IgD-negative memory B cell (primary cell): ENCODE measurements at regions not wholly inside any gene's neighbourhood (a gene's known extent, or its start where the extent isn't known, plus 50 kb on each side); places are given as distances from the start of the nearest gene placed in this dataset.
"Not testable (repeated sequence)": the region's sequence is repeated elsewhere in the genome, so short reads cannot be mapped to it uniquely, and the experiment has no call there.

Source experiments
- H3K27ac Mint-ChIP-seq, 3 donors: one replicate each; pipeline ENCODE4 v1.8.0; 2020 to 2022; ENCODE audit warnings: mild to moderate bottlenecking in 3 of 3, mixed read lengths in 3 of 3, moderate library complexity in 1 of 3
- H3K27me3 Mint-ChIP-seq: one replicate; pipeline ENCODE4 v1.8.0; 2021; ENCODE audit warnings: mixed read lengths
- H3K36me3 Mint-ChIP-seq: one replicate; pipeline ENCODE4 v1.8.0; 2020; ENCODE audit warnings: mild to moderate bottlenecking, mixed read lengths
- H3K4me1 Mint-ChIP-seq, 3 donors: one replicate each; pipeline ENCODE4 v1.8.0; 2020 to 2022; ENCODE audit warnings: mixed read lengths in 3 of 3, mild to moderate bottlenecking in 1 of 3
- H3K4me3 Mint-ChIP-seq, 4 donors: one replicate each; pipeline ENCODE4 v1.8.0; 2020 to 2022; ENCODE audit warnings: mild to moderate bottlenecking in 4 of 4, mixed read lengths in 4 of 4, moderate library complexity in 3 of 4
- H3K9me3 Mint-ChIP-seq, 3 donors: one replicate each; pipeline ENCODE4 v1.8.0; 2020 to 2021; ENCODE audit warnings: mixed read lengths in 3 of 3, mild to moderate bottlenecking in 1 of 3

DNA sequence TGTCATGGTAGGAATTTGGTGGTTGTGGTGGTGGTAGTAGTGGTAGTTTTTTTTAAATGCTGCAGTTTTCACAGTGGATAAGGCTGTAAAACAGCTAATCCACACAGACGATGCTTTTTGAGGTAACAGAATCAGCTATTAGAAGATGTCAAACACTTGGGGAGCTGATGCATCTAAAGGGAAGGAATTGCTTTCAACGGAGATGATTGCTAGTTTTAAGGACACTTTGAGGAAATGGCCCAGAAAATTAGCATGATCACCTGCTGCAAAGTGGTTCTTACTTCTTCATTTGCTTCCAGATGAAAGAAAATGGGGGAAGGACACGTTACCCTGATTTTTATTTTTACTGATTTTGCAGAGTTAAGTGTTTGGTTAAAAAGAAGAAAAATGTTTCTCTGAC lies 178.2 kb upstream of the ATP10B start:
- Mint-ChIP-seq H3K27me3 (no peaks in the 10 kb centered on the region), H3K9me3 (peaks cover 0 to 1% (median 0%) of the 10 kb centered on the region in 3 donors), H3K36me3 (no peaks in the 10 kb centered on the region), H3K27ac (no peak overlapping the region), H3K4me3 (no peak overlapping the region), H3K4me1 (no peaks in the 10 kb centered on the region)

DNA sequence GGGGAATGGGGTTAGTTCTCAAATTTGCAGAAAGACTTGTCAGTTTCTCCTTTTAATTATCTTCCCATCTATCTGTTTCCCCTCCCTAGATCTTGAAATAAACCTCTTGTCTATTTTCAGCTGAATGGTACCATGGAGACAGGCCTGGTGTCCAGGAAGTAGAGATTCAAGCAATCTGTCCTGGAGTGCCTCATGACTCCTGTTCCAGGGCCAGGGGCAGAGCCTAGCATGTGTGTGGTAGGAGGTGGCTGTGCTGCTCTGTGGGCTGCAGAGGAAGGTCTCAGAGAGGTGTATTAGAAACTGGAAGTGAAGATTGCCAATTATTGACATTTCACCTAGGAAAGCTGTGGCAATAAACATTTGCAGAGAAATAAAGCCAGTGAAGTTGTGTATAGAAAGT lies 175.8 kb upstream of the ATP10B start:
- H3K9me3 Mint-ChIP-seq, result peaks cover 0 to 1% (median 0%) of the 10 kb centered on the region in 3 donors
- no peaks in the 10 kb centered on the region for H3K4me1 Mint-ChIP-seq
- H3K4me3 Mint-ChIP-seq, result no peak overlapping the region
- H3K36me3 Mint-ChIP-seq, result no peaks in the 10 kb centered on the region
- H3K27me3 Mint-ChIP-seq, result no peaks in the 10 kb centered on the region
- H3K27ac Mint-ChIP-seq, result no peak overlapping the region

DNA sequence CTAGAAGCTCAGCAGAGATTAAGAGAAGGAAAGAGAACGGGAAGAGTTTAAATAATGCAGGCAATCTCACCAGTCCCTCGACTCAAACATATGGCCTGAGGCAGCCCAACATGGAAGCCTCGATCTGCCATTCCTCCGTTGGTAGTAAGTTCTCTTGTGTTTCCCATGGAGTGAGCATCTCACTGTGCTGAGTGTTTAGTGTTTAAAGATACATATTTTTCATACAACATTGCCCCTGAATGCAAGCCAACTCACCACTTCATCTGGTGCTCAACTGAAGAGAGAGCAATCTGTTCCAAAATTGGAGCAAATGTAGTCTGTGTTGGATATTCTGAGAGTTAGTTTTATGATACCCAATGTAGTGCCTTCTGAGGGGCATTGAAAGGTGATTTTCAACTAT lies 171.5 kb upstream of the ATP10B start:
- Mint-ChIP-seq H3K4me3 (no peak overlapping the region), H3K9me3 (peaks cover 0 to 1% (median 0%) of the 10 kb centered on the region in 3 donors), H3K36me3 (no peaks in the 10 kb centered on the region), H3K27me3 (no peaks in the 10 kb centered on the region), H3K4me1 (no peaks in the 10 kb centered on the region), H3K27ac (no peak overlapping the region)

DNA sequence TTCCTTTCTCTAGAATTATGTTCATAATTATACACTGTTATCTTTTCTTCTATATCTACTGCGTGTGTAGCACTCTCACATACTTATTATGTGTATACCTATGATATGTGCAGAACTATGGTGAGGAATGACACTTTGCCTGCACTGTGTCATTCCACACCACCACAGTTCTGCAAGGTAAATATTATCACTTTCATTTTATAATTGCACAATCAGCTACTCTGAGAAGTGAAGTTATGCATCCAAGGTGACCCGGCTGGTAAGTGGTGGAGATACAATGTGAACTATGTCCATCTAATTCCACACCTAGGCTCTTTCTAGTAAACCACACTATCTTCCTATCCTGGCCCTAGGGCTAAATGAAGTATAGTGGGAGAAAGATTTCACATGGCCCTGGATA lies 170.1 kb upstream of the ATP10B start:
- Mint-ChIP-seq H3K27ac (no peak overlapping the region), H3K4me1 (no peaks in the 10 kb centered on the region), H3K36me3 (no peaks in the 10 kb centered on the region), H3K4me3 (no peak overlapping the region), H3K9me3 (peaks cover 0 to 2% (median 0%) of the 10 kb centered on the region in 3 donors), H3K27me3 (no peaks in the 10 kb centered on the region)

DNA sequence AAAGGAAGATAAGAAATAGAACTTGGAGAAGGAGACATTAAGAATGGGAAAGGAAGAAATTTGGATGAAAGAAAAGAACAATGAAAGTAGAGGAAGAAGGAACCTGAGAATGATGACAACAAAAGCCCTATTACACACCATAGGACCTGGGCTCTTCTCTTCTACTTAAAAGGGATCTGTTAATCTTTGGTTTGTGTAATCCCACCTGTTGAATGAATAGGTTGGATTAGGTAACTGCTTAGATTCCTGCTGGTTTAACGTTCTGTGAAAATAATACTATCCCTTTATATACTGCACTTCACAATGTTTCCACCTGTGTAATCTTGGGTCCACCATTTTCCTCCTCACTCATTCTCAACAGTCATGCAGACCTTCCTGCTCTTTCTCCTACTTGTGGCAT lies 157.8 kb upstream of the ATP10B start:
- Mint-ChIP-seq H3K4me3 (no peak overlapping the region), H3K27ac (no peak overlapping the region), H3K9me3 (peaks cover 5 to 9% (median 5%) of the 10 kb centered on the region in 3 donors), H3K4me1 (peaks cover 0 to 2% (median 0%) of the 10 kb centered on the region in 3 donors), H3K36me3 (no peaks in the 10 kb centered on the region), H3K27me3 (no peaks in the 10 kb centered on the region)

DNA sequence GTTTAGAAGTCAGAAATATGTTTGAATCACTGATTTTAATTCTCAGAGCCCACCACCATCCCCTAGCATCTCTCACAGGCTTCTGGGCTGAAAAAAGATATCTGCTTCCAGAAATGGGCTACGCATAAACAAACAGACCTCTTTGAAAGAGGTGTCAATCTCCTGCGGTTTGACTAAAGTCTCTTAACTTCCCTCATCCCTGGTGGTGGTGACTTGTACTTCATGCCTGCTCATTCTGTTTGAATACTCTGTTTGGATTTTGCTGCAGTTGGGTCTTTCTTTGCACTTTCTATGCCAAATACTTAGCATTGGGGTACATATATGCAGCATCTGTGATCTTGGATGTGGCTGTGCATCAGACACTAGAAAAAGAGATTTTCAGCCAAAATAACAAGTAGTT lies 157.2 kb upstream of the ATP10B start:
- Mint-ChIP-seq H3K36me3 (no peaks in the 10 kb centered on the region), H3K4me3 (no peak overlapping the region), H3K27ac (no peak overlapping the region), H3K9me3 (peaks cover 4 to 13% (median 8%) of the 10 kb centered on the region in 3 donors), H3K4me1 (peaks cover 0 to 2% (median 0%) of the 10 kb centered on the region in 3 donors), H3K27me3 (no peaks in the 10 kb centered on the region)

DNA sequence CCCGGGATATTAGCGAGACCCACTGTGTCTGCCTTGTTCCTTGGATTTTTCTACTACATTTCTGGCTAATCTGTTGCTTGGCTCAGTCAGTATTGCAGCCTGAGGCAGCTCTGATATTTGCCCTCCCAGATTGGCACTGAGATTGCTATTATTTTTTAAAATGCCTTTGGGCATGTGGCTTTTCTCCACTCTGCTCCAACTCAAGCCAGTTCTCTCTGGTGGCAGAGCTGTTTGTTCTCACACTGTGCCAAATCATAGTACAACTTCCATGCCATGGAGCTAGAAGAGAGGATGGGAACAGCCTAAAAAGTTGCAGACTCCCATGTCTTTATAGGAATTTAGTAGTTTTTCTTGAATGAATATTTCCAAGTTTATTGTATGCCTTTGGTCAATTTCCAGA lies 155.9 kb upstream of the ATP10B start:
- Mint-ChIP-seq H3K27me3 (no peaks in the 10 kb centered on the region), H3K4me3 (no peak overlapping the region), H3K36me3 (no peaks in the 10 kb centered on the region), H3K27ac (no peak overlapping the region), H3K9me3 (peaks cover 4 to 19% (median 16%) of the 10 kb centered on the region in 3 donors), H3K4me1 (peaks cover 0 to 2% (median 0%) of the 10 kb centered on the region in 3 donors)

DNA sequence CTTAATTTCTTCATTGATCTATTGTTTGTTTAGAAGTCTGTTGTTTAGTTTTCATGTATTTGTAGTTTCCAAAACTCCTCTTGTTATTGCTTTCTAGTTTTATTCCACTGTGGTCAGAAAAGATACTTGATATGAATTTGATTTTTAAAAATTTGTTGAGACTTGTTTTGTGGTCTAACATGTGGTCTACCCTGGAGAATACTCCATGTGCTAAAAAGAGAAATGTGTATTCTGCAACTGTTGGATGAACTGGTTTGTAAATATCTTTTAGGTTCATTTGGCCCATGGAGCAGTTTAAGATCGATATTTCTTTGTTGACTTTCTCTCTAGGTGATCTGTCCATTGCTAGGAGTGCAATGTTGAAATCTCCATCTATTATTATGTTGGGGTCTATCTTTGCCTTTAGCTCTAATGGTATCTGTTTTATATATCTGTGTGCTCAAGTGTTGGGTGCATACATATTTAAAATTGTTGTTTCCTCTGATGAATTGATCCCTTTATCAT lies 150.6 kb upstream of the ATP10B start:
- Mint-ChIP-seq H3K36me3 (no peaks in the 10 kb centered on the region), H3K27me3 (peaks cover 2% of the 10 kb centered on the region), H3K4me3 (no peak overlapping the region), H3K4me1 (no peaks in the 10 kb centered on the region), H3K27ac (no peak overlapping the region), H3K9me3 (peaks cover 6 to 23% (median 20%) of the 10 kb centered on the region in 3 donors)

DNA sequence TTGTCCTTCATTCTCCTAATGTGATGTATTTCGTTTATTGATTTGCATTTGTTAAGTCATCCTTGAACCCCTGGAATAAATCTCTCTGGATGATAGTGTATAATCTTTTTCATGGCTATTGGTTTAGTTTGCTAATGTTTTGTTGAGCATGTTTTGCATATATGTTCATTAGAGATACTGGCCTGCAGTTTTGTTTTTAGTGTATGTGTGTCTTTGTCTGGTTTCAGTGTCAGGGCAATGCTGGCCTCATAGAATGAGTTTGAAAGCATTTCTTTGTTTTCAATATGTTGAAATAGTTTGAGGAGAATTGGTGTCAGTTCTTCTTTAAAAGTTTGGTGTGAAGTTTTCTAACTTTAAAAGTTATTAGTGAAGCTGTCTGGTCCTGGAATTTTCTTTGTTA lies 149.6 kb upstream of the ATP10B start:
- H3K27me3 Mint-ChIP-seq, result peaks cover 2% of the 10 kb centered on the region
- peaks cover 6 to 20% (median 17%) of the 10 kb centered on the region in 3 donors for H3K9me3 Mint-ChIP-seq
- no peaks in the 10 kb centered on the region for H3K36me3 Mint-ChIP-seq
- no peaks in the 10 kb centered on the region for H3K4me1 Mint-ChIP-seq
- H3K27ac Mint-ChIP-seq, result no peak overlapping the region
- H3K4me3 Mint-ChIP-seq, result peak overlapping the region in 1 of 4 donors; percentile 5

DNA sequence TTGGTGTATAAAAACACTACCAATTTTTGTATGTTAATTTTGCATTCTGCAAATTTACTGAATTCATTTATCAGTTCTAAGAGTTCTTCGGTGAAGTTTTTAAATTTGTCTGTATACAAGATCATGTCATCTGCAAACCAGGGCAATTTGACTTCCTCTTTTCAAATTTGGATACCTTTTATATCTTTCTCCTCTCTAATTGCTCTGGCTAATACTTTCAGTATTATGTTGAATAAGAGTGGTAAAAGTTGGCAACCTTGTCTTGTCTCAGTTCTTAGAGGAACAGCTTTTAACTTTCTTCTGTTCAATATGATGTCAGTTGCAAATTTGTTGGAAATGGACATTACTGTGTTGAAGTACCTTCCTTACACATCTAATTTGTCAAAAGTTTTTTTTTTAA lies 149.1 kb upstream of the ATP10B start:
- H3K9me3 Mint-ChIP-seq, result peaks cover 6 to 20% (median 17%) of the 10 kb centered on the region in 3 donors
- not testable (repeated sequence) for H3K4me1 Mint-ChIP-seq, H3K27me3 Mint-ChIP-seq, H3K4me3 Mint-ChIP-seq, H3K36me3 Mint-ChIP-seq, H3K27ac Mint-ChIP-seq

DNA sequence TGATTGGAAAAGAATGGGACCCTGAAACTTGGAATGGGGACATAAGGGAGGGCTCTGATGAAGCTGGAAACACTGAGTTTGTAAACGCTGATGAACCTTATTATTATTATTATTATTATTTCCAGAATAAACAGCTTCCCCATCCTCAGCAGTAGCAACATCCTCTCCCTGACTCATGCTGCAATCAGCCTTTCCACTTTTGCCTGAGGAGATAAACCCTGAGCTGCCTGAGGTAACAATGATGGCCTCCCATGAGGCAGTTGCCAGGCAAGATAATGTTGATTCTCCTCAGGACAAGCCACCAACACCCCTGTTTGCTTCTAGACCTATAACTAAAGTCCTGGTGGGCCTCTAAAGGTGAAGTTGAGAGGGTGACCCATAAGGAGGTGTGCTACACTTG lies 139.2 kb upstream of the ATP10B start:
- Mint-ChIP-seq H3K4me1 (no peaks in the 10 kb centered on the region), H3K4me3 (no peak overlapping the region), H3K27ac (no peak overlapping the region), H3K27me3 (no peaks in the 10 kb centered on the region), H3K9me3 (peaks cover 0 to 3% (median 0%) of the 10 kb centered on the region in 3 donors), H3K36me3 (no peaks in the 10 kb centered on the region)

DNA sequence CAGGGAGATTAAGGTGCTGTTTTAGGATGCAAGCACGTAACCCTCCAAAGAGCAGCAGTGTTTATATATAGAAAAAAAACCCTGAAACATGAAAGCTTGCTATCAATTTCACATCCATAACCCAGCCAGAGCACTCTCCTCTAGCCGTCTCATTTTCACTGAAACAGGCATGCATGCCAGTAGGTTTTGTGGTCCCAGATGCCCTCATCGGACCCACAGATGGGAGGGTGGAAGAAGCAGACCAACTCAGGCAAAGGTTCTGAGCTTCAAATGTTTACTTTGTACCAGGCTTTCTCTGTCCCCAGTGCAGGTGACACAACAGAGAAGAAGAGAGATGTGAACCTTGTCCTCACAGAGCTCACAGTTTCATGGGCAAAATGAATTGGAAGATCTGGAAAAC lies 127.4 kb upstream of the ATP10B start:
- peaks cover 4% of the 10 kb centered on the region for H3K27me3 Mint-ChIP-seq
- H3K4me3 Mint-ChIP-seq, result no peak overlapping the region
- no peak overlapping the region for H3K27ac Mint-ChIP-seq
- peaks cover 0 to 2% (median 2%) of the 10 kb centered on the region in 3 donors for H3K9me3 Mint-ChIP-seq
- H3K4me1 Mint-ChIP-seq, result no peaks in the 10 kb centered on the region
- H3K36me3 Mint-ChIP-seq, result no peaks in the 10 kb centered on the region

DNA sequence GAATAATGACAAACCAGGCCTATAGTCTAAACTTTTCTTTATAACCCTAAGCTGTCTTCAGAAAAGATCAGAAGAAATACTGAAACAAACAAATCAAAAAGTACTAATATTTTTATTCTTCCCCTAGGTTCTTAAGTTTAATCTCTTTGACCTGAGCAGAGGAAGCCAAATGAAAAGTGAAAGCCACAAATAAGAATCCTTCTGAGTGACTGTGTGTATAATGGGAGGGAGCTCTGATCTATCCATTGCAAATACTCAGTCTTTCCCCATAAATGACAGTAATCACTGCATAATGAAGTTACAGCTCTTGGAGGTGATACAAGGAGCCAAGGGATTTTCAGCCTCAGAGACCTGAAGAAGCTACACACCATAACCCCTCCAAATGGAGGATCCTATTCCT lies 126.9 kb upstream of the ATP10B start:
- Mint-ChIP-seq H3K4me3 (no peak overlapping the region), H3K9me3 (peaks cover 0 to 2% (median 2%) of the 10 kb centered on the region in 3 donors), H3K27ac (no peak overlapping the region), H3K36me3 (no peaks in the 10 kb centered on the region), H3K4me1 (no peaks in the 10 kb centered on the region), H3K27me3 (peaks cover 6% of the 10 kb centered on the region)

DNA sequence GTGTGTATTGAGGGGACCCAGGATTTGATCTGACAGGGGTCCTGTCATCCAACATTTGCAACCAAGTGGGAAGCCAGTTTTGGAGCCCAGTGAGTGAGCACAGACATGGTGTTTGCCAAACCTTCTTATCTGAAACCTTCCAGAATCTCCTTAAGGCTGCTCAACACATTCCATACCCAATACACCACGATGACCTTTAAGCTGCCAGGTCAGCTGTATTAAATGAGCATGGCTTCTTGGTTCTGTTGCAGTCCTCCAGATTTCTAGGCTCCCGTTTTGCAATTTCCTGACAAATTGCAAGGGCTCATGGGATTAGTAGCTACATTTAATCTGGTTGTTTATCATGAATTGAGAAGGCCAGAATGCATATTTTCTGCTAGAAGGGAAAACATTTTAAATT lies 124.2 kb upstream of the ATP10B start:
- no peaks in the 10 kb centered on the region for H3K4me1 Mint-ChIP-seq
- no peaks in the 10 kb centered on the region for H3K36me3 Mint-ChIP-seq
- H3K27me3 Mint-ChIP-seq, result peaks cover 6% of the 10 kb centered on the region
- H3K9me3 Mint-ChIP-seq, result peaks cover 0 to 2% (median 2%) of the 10 kb centered on the region in 3 donors
- H3K4me3 Mint-ChIP-seq, result no peak overlapping the region
- H3K27ac Mint-ChIP-seq, result no peak overlapping the region

DNA sequence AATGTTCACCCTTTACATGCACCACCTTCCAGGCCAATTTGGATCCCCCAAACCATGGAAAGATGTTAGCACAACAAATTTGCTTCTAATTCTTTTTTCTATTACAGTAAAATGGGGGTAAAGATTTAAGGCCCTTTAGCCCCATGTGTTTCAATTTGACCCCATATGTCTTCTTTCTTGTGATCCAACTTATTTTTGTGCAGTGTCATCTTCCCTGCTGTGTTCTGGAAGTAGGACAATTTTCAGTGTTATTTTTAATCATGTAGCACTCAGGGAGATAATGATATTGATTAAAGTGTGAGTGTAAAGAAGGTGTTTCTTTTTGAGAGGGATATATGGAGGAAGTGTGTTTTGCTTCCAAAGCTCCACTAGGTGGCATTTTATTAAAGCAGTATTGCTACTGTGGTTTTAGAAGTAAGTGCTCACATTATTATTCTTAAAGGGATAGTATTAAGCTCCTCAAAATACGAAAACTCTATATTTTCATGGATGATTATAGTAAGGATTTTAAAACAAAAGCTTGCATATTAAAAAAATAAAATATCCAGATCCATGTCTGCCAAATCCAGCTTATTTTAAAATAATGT lies 118.7 kb upstream of the ATP10B start:
- Mint-ChIP-seq H3K4me1 (no peaks in the 10 kb centered on the region), H3K9me3 (no peaks in the 10 kb centered on the region), H3K27me3 (peaks cover 11% of the 10 kb centered on the region), H3K36me3 (no peaks in the 10 kb centered on the region), H3K4me3 (no peak overlapping the region), H3K27ac (no peak overlapping the region)

DNA sequence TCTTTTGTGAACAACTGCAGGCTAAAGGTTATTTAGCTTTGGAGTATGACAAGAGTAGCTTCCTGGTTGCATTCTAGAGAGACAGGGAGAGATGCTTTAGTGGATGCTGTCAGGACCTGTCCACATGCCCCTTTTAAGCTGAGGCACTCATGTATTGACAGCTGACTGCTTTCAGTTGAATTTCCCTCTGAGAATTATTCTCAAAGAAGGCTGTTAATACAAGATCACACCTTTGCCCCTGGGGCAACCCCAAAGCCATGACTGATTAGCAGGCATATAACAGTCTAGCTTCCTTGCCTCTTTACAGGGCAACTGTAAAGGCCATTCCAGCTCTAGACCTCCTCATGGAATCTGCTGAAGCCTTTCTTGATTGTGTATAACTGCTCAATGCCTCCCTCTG lies 117.6 kb upstream of the ATP10B start:
- H3K27ac Mint-ChIP-seq, result no peak overlapping the region
- no peak overlapping the region for H3K4me3 Mint-ChIP-seq
- H3K9me3 Mint-ChIP-seq, result no peaks in the 10 kb centered on the region
- no peaks in the 10 kb centered on the region for H3K4me1 Mint-ChIP-seq
- no peaks in the 10 kb centered on the region for H3K36me3 Mint-ChIP-seq
- peaks cover 9% of the 10 kb centered on the region for H3K27me3 Mint-ChIP-seq
